K562 (cell line): ENCODE measurements at regions not wholly inside any gene's neighbourhood (a gene's known extent, or its start where the extent isn't known, plus 50 kb on each side); places are given as distances from the start of the nearest gene placed in this dataset.

Experiments used
- ATAC-seq: fragments of 200-7000 bp; cut with Tn5 transposase; 3 replicates; pipeline ENCODE4 v1.9.1; 2020; ENCODE audit warnings: moderate library complexity
- BruUV-seq: library from RNA; stranded (reverse); fragments of 400-500 nt; replicated peaks from 2 replicates; lab custom pipeline; 2021; lab: Mats Ljungman, UMichigan
- CTCF ChIA-PET: fragments of 300-600 bp; formaldehyde crosslinking; extraction: SDS; loops from one replicate; lab custom pipeline; 2021; ENCODE audit warnings: low intra/inter-chr PET ratio; lab: Yijun Ruan, JAX
- POLR2A ChIA-PET: fragments of 300-600, 350-650 bp; sonication (Branson Sonifier 250); formaldehyde crosslinking; extraction: SDS; loops from one replicate; lab custom pipeline; 2021; ENCODE audit warnings: antibody characterized with exemption, inconsistent platforms; lab: Yijun Ruan, JAX
- DNase-seq, 4 experiments: peaks; one replicate each; pipeline versions ENCODE4 v3.0.0 to v3.0.0-alpha.2; 2011 to 2018; ENCODE audit warnings: low spot score in 3 of 4, mixed read lengths in 3 of 4; ENCODE audit errors: extremely low read depth in 1 of 4
- FAIRE-seq: peaks from 2 replicates; lab custom pipeline; 2011; peaks lifted over from hg19 to GRCh38; lab: Jason Lieb, UNC
- H2AFZ ChIP-seq: 2 replicates; pipeline ENCODE4 v1.6.0; 2011; ENCODE audit warnings: low read depth, low read length, control low read depth, inconsistent platforms
- H3K27ac ChIP-seq: fragments of 200-600 bp; 3 replicates; pipeline ENCODE4 v1.8.0; 2011; ENCODE audit warnings: low read depth, mild to moderate bottlenecking, control low read depth, inconsistent platforms, low read length, moderate library complexity, mixed read lengths; ENCODE audit errors: extremely low read depth
- H3K27me3 ChIP-seq, 2 experiments: fragments of 300-600 bp in 1 of 2; 2 replicates in 1 of 2; 3 replicates in 1 of 2; pipeline versions ENCODE4 v1.6.0 to v1.8.0; 2011; ENCODE audit warnings: inconsistent platforms in 2 of 2, low read length in 2 of 2, mild to moderate bottlenecking in 1 of 2, mixed read lengths in 1 of 2, moderate library complexity in 1 of 2; ENCODE audit not compliant: control insufficient read depth in 2 of 2, insufficient read depth in 2 of 2
- H3K36me3 ChIP-seq: fragments of 300-600 bp; 3 replicates; pipeline ENCODE4 v1.8.0; 2011; ENCODE audit warnings: mild to moderate bottlenecking, low read length, inconsistent platforms; ENCODE audit not compliant: control insufficient read depth, insufficient read depth
- H3K4me1 ChIP-seq, 2 experiments: fragments of 200-600 bp in 1 of 2; replicated peaks in 1 of 2; 2 replicates in 1 of 2; 3 replicates in 1 of 2; pipeline versions ENCODE4 v1.5.1 to v1.8.0; 2011; ENCODE audit warnings: inconsistent platforms in 2 of 2, low read length in 2 of 2, mild to moderate bottlenecking in 1 of 2, mixed read lengths in 1 of 2, moderate library complexity in 1 of 2; ENCODE audit not compliant: control insufficient read depth in 2 of 2, insufficient read depth in 2 of 2
- H3K4me2 ChIP-seq: 2 replicates; pipeline ENCODE4 v1.6.1; 2011; ENCODE audit warnings: low read length, control low read depth, inconsistent platforms, mixed read lengths; ENCODE audit not compliant: insufficient read depth
- H3K4me3 ChIP-seq: fragments of 200-600 bp; sonication (generic), shearing (Covaris generic); 2 replicates; pipeline ENCODE4 v1.5.1; 2016; ENCODE audit warnings: control low read depth, inconsistent platforms
- H3K79me2 ChIP-seq: fragments of 200-600 bp; 3 replicates; pipeline ENCODE4 v1.8.0; 2011; ENCODE audit warnings: low read length, inconsistent platforms; ENCODE audit not compliant: control insufficient read depth, insufficient read depth
- H3K9ac ChIP-seq, 2 experiments: 2 replicates each; pipeline versions ENCODE4 v1.6.0 to v1.6.1; 2011; ENCODE audit warnings: low read depth in 2 of 2, low read length in 2 of 2, control low read depth in 1 of 2, inconsistent platforms in 1 of 2, mild to moderate bottlenecking in 1 of 2, mixed read lengths in 1 of 2; ENCODE audit not compliant: insufficient read depth in 1 of 2
- H3K9me1 ChIP-seq: one replicate; pipeline ENCODE4 v1.6.0; 2011; ENCODE audit warnings: inconsistent platforms, mild to moderate bottlenecking, low read length, moderate library complexity; ENCODE audit not compliant: control insufficient read depth, insufficient read depth
- H3K9me3 ChIP-seq: replicated peaks from 2 replicates; pipeline ENCODE4 v1.5.1; 2011; ENCODE audit warnings: low read depth, low read length, inconsistent platforms; ENCODE audit not compliant: control insufficient read depth, insufficient read depth
- H4K20me1 ChIP-seq: replicated peaks from 2 replicates; pipeline ENCODE4 v1.6.1; 2011; ENCODE audit warnings: low read length, inconsistent platforms, mixed read lengths; ENCODE audit not compliant: control insufficient read depth, insufficient read depth
- CEBPG ChIP-seq, 3 experiments: fragments of 200-800 bp in 1 of 3; sonication (Bioruptor generic) in 1 of 3; sonication (generic) in 1 of 3; formaldehyde crosslinking in 1 of 3; IDR thresholded peaks in 2 of 3; conservative IDR thresholded peaks in 1 of 3; 2 replicates each; pipeline versions ENCODE4 v1.6.1 to v1.8.0; 2016 to 2022; ENCODE audit warnings: missing compliant biosample characterization in 2 of 3, missing genetic modification characterization in 2 of 3, mild to moderate bottlenecking in 1 of 3, missing genetic modification reagents in 1 of 3
- HMGN3 ChIP-seq: IDR thresholded peaks from 2 replicates; pipeline ENCODE4 v1.6.1; 2011; ENCODE audit warnings: borderline replicate concordance, low read depth, mild to moderate bottlenecking, mixed read lengths, low read length; ENCODE audit not compliant: insufficient read length; ENCODE audit errors: extremely low read depth
- NR2F6 ChIP-seq: fragments of 450-650 bp; formaldehyde crosslinking; IDR thresholded peaks from 2 replicates; pipeline ENCODE4 v1.4.0; 2020; ENCODE audit warnings: mild to moderate bottlenecking
- POLR2A ChIP-seq: fragments of 450-650 bp; conservative IDR thresholded peaks from 2 replicates; pipeline ENCODE4 v1.6.1; 2016
- RBM15 ChIP-seq: fragments of 200-400 bp; formaldehyde crosslinking; IDR thresholded peaks from 2 replicates; pipeline ENCODE4 v1.6.1; 2018; ENCODE audit warnings: mild to moderate bottlenecking, low read length, moderate library complexity; ENCODE audit not compliant: insufficient read depth
- RBM39 ChIP-seq: fragments of 200-400 bp; formaldehyde crosslinking; optimal IDR thresholded peaks from 2 replicates; pipeline ENCODE3; 2018; ENCODE audit warnings: low read depth, low read length
- SOX6 ChIP-seq: fragments of 450-650 bp; IDR thresholded peaks from 2 replicates; pipeline ENCODE4 v1.6.1; 2014; ENCODE audit warnings: mild to moderate bottlenecking
- SRSF9 ChIP-seq: fragments of 200-400 bp; formaldehyde crosslinking; IDR thresholded peaks from 2 replicates; pipeline ENCODE4 v1.6.1; 2017; ENCODE audit warnings: low read depth, low read length, borderline replicate concordance
- ZNF124 ChIP-seq: sonication (generic); formaldehyde crosslinking; IDR thresholded peaks from 2 replicates; pipeline ENCODE4 v1.8.1; 2022; ENCODE audit warnings: missing genetic modification reagents
- ZNF274 ChIP-seq: IDR thresholded peaks from 2 replicates; pipeline ENCODE4 v1.6.1; 2011; ENCODE audit warnings: low read depth, mild to moderate bottlenecking, low read length, moderate library complexity, borderline replicate concordance
- ZNF644 ChIP-seq: fragments of 200-800 bp; sonication (Bioruptor generic); IDR thresholded peaks from 2 replicates; pipeline ENCODE4 v1.6.1; 2016; ENCODE audit warnings: low read depth, missing genetic modification characterization, missing compliant biosample characterization
- WGBS: fragments of 100-300 bp; shearing (Covaris generic); methylation state at CpG from one replicate; pipeline ENCODE4 v1.1.6; 2016; ENCODE audit warnings: low coverage, mixed read lengths; ENCODE audit not compliant: insufficient coverage; ENCODE audit errors: missing lambda C conversion rate; 5-methylcytosine and 5-hydroxymethylcytosine counted together
- in situ Hi-C: fragments of 300-500 bp; cut with MboI; formaldehyde crosslinking; loops from 4 replicates; pipeline ENCODE4 v1.15.0; 2018; ENCODE audit warnings: inconsistent platforms, mixed read lengths
- intact Hi-C: fragments of 100-400 bp; cut with micrococcal nuclease; formaldehyde crosslinking; loops from 2 replicates; pipeline ENCODE4 v1.14.2; 2022
- TF ChIP-seq, protein P1 (sequence below): fragments of 250-450 bp; sonication (Bioruptor Pico); IDR thresholded peaks from 2 replicates; pipeline ENCODE4 v1.5.0; 2020; ENCODE audit warnings: mild to moderate bottlenecking
- TF ChIP-seq, protein P2 (sequence below): fragments of 250-450 bp; sonication (Bioruptor Pico); IDR thresholded peaks from 2 replicates; pipeline ENCODE4 v1.8.0; 2021; ENCODE audit warnings: moderate library complexity, mild to moderate bottlenecking, inconsistent platforms
- TF ChIP-seq, protein P3 (sequence below): sonication (generic); IDR thresholded peaks from 2 replicates; pipeline ENCODE4 v1.6.1; 2016
- TF ChIP-seq, protein P4 (sequence below): sonication (generic); formaldehyde crosslinking; IDR thresholded peaks from 2 replicates; pipeline ENCODE4 v1.8.0; 2022; ENCODE audit warnings: mild to moderate bottlenecking, missing genetic modification reagents, borderline replicate concordance
- TF ChIP-seq, protein P5 (sequence below): conservative IDR thresholded peaks from 2 replicates; pipeline ENCODE4 v1.6.1; 2011; ENCODE audit warnings: low read depth, mild to moderate bottlenecking, low read length; ENCODE audit not compliant: control insufficient read depth

DNA sequence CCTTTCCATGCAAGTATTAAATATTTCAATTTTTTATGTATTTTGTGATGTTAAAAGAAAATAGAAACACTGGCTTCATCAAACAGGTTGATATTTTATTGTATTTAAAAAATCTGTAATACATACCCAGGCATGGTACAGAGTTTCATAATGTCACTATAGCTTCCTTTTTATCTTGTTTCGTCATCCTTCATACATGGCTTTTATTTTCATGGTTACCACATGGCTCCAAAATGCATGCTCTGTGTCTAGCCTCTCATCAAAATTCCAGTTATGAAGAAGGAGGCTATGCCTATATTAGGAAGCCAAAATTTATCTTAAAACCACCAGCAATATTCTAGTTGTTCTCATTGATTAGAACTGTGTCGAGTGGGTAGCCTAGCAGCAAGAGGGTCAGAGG is 464.8 kb downstream of the BTG1 start (continued):
- TF ChIP-seq HMGN3 = no peak
- TF ChIP-seq, protein P1, sequence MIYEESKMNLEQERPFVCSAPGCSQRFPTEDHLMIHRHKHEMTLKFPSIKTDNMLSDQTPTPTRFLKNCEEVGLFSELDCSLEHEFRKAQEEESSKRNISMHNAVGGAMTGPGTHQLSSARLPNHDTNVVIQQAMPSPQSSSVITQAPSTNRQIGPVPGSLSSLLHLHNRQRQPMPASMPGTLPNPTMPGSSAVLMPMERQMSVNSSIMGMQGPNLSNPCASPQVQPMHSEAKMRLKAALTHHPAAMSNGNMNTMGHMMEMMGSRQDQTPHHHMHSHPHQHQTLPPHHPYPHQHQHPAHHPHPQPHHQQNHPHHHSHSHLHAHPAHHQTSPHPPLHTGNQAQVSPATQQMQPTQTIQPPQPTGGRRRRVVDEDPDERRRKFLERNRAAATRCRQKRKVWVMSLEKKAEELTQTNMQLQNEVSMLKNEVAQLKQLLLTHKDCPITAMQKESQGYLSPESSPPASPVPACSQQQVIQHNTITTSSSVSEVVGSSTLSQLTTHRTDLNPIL (CRISPR knock-in tag) = no peak
- TF ChIP-seq ZNF124 (CRISPR knock-in tag) = no peak
- TF ChIP-seq, protein P2, sequence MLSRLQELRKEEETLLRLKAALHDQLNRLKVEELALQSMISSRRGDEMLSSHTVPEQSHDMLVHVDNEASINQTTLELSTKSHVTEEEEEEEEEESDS (CRISPR knock-in tag) = no peak
- TF ChIP-seq, protein P3, sequence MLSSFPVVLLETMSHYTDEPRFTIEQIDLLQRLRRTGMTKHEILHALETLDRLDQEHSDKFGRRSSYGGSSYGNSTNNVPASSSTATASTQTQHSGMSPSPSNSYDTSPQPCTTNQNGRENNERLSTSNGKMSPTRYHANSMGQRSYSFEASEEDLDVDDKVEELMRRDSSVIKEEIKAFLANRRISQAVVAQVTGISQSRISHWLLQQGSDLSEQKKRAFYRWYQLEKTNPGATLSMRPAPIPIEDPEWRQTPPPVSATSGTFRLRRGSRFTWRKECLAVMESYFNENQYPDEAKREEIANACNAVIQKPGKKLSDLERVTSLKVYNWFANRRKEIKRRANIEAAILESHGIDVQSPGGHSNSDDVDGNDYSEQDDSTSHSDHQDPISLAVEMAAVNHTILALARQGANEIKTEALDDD = no peak
- no peak for TF ChIP-seq CEBPG (CRISPR knock-in tag; IDR thresholded peaks at IDR 0.05)
- TF ChIP-seq CEBPG (tag; conservative IDR thresholded peaks at IDR 0.05 in 1 of 2, IDR thresholded peaks at IDR 0.05 in 1 of 2) = peak; percentile 35 to 58; a peak in 3 of 4 replicates

DNA sequence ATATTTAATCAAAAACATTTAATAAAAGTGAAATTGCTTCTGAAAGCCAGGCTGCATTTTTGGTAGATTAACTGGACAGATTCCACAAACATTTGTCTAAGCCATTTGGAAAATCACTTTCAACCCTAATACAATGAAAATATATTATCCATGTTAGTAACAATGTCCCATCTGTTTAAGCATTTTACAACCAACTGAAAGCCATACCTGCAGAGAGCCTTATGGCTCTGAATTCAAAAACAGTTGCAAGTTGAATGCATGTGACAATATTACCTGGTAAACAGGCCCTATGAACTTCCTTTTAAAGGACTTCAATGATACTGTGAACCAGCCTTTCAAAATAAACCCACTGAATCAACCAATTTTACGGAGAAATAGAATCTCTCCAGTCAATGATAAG is 468.1 kb downstream of the BTG1 start:
- no peaks in the 10 kb centered on the region for H3K9me1 ChIP-seq
- no peak overlapping the region for H3K27ac ChIP-seq
- DNase-seq = no peak
- FAIRE-seq = no peak
- H3K4me2 ChIP-seq = no peak overlapping the region
- H2AFZ ChIP-seq = peak overlapping the region; percentile 1; the same call in 1 of the 2 replicates
- H3K9me3 ChIP-seq = no peaks in the 10 kb centered on the region
- peaks cover 0 to 5% of the 10 kb centered on the region in 2 experiments; a peak in 2 of 5 replicates for H3K4me1 ChIP-seq
- intact Hi-C loops (no loop called here), in situ Hi-C loops (no loop called here)
- ChIA-PET CTCF (no interaction called here), POLR2A (no interaction called here)
- H4K20me1 ChIP-seq = no peaks in the 10 kb centered on the region; the same call in 1 of the 2 replicates
- peaks cover 6% of the 10 kb centered on the region; the same call in 2 of the 3 replicates for H3K36me3 ChIP-seq
- BruUV-seq = no TSS peak
- peaks cover 26% of the 10 kb centered on the region for H3K79me2 ChIP-seq
- no peaks in the 10 kb centered on the region for H3K27me3 ChIP-seq
- H3K4me3 ChIP-seq = no peak overlapping the region
- ATAC-seq = no peak
- WGBS = 33% methylated on average over 1 of the region's 1 CpG
- H3K9ac ChIP-seq = no peak overlapping the region
- TF ChIP-seq NR2F6 (no peak), ZNF274 (no peak), SOX6 (no peak), POLR2A (no peak), RBM15 (no peak), SRSF9 (no peak), RBM39 (no peak), ZNF644 (no peak)
- TF ChIP-seq, protein P4, sequence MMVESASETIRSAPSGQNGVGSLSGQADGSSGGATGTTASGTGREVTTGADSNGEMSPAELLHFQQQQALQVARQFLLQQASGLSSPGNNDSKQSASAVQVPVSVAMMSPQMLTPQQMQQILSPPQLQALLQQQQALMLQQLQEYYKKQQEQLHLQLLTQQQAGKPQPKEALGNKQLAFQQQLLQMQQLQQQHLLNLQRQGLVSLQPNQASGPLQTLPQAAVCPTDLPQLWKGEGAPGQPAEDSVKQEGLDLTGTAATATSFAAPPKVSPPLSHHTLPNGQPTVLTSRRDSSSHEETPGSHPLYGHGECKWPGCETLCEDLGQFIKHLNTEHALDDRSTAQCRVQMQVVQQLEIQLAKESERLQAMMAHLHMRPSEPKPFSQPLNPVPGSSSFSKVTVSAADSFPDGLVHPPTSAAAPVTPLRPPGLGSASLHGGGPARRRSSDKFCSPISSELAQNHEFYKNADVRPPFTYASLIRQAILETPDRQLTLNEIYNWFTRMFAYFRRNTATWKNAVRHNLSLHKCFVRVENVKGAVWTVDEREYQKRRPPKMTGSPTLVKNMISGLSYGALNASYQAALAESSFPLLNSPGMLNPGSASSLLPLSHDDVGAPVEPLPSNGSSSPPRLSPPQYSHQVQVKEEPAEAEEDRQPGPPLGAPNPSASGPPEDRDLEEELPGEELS (CRISPR knock-in tag) = no peak
- TF ChIP-seq, protein P5, sequence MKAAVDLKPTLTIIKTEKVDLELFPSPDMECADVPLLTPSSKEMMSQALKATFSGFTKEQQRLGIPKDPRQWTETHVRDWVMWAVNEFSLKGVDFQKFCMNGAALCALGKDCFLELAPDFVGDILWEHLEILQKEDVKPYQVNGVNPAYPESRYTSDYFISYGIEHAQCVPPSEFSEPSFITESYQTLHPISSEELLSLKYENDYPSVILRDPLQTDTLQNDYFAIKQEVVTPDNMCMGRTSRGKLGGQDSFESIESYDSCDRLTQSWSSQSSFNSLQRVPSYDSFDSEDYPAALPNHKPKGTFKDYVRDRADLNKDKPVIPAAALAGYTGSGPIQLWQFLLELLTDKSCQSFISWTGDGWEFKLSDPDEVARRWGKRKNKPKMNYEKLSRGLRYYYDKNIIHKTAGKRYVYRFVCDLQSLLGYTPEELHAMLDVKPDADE = no peak
